D341Med (cell line): ENCODE measurements at regions not wholly inside any gene's neighbourhood (a gene's known extent, or its start where the extent isn't known, plus 50 kb on each side); places are given as distances from the start of the nearest gene placed in this dataset.

ENCODE experiments used
- DNase-seq: peaks from one replicate; pipeline ENCODE4 v3.0.0; 2012; ENCODE audit warnings: low spot score

- no peak for DNase-seq
These were observed 201.1 kb upstream of the FBXO11 start for GRCh38 chr2:48107326-48107925.

GRCh38 chr2:48108455-48108854 is 202.2 kb upstream of the FBXO11 start:
- no peak for DNase-seq

DNA sequence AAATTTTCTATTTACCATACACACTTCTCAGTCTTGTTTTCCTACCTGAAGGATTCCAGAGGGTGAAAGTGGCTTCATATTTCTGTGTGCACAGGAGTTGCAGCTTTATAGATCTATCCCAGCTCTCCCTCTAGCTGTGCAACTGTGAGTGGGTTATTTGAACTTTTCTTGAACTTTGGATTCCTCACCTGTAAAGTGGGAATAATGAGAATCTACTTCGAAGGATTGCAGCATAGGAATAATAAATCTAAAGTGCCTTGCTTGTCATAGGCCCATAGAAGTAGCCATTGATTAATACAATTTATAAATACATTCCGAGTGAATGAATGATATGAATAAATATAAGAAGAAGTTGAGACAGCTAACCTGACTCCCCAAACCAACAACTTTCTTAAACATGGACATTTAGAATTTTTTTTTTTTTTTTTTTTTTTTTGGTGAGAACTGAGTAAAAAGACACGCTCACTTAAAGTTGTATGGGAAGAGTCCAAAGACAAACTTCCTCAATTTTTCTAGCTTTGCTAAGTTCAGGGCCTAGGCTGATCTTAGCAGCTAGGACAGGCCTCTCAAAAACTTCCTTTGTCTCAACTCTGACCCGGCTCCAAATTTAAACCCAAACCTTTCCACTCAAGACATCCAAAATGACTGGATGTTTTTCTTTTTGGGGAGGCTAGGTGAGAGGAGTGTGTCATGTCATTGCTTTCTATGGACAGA is 203.3 kb upstream of the FBXO11 start:
- DNase-seq: no peak

DNA sequence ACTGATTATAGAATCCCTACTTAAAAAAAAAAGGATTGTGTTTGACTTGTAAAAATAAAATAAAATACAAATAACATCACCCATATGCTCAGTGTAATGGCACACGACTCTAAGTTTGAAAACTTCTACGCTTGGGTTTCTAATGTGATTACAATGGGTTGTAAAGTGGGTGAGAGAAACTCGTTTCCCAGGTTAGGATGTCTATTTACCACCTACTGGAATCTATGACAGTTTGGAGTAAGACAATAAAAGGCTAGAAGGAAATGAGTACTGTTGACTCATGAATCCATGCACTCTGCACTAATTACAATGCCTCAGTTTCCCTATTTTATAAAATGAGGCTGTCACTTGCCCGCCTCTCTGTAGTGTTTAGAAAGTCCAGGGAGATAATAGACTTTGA is 204.0 kb upstream of the FOXN2 start:
- no peak for DNase-seq

DNA sequence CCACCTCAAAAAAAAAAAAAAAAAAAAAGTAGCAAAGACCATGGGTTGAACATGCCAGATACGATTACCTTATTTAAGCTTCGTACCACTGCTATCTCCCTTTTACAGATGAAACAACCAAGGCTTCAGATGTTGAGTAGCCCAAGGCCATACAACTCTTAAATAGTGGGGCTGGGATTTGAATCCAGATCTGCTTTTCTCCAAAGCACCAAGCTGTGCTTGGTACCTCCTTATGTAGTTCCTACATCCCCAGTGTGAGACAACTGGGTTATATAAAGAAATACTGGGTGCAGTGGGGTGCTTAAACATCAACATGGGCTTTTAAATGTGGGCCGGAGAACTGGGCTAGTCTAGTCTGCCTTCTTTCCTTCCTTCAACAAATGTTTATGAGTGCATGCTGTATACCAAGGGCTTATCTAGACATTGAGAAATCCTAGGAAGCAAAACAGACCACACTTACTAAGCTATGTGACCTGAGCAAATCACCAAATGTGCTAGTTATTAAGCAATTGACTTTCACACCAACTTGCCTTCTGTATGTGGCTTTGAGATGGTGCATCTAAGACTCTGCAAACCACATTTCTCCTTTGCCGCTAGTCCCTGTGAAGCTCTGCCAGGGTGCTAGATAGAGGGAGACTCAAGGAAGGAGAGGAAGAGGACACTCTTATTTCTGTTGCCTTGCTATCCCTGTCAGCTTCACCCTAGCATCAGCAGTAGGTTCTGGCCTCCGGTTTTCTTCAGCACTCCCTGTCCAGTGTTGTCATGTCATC is 201.4 kb upstream of the FOXN2 start:
- DNase-seq: no peak

GRCh38 chr2:48113767-48114166 is 200.7 kb upstream of the FOXN2 start:
- DNase-seq: no peak

DNA sequence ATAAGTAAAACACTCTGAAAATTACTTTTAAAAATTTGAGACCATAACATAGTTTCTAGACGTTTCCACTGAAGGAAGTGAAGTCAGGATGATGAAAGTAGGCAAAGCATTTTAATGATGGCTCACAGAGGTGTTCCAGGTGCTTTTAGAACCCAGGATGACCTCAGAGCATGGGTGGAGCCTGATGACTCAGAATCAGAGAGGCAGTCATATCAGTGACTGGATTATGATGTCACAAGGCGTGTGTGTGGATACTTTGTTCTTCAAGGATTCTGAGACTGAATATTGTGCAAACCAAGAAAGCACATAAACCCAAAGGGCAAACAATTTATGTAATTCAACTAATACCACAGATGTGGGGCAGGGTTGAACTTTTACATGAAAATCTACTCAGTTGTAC is 200.2 kb upstream of the FOXN2 start:
- DNase-seq: no peak

GRCh38 chr2:48116497-48116896 is 198.0 kb upstream of the FOXN2 start:
- DNase-seq: no peak

- no peak for DNase-seq
These were observed 195.6 kb upstream of the FOXN2 start for GRCh38 chr2:48118895-48119294.

GRCh38 chr2:48120112-48120511 is 194.4 kb upstream of the FOXN2 start:
- DNase-seq: no peak

GRCh38 chr2:48120759-48121242 is 193.7 kb upstream of the FOXN2 start:
- DNase-seq: no peak

DNA sequence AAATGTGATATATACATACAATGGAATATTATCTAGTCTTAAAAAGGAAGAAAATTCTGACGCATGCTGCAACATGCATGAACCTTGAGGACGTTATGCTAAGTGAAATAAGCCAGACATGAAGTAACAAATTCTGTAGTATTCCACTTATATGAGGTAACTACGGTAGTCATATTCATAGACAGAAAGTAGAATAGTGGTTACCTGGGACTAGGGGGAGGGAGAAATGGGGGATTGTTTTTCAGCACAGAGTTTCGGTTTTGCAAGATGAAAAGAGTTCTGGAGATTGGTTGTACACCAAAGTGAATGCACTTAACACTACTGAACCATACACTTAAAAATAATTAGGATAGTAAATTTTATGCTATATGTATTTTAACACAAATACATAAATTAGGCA is 192.3 kb upstream of the FOXN2 start:
- DNase-seq: no peak

GRCh38 chr2:48124592-48124991 is 189.9 kb upstream of the FOXN2 start:
- DNase-seq: no peak

DNA sequence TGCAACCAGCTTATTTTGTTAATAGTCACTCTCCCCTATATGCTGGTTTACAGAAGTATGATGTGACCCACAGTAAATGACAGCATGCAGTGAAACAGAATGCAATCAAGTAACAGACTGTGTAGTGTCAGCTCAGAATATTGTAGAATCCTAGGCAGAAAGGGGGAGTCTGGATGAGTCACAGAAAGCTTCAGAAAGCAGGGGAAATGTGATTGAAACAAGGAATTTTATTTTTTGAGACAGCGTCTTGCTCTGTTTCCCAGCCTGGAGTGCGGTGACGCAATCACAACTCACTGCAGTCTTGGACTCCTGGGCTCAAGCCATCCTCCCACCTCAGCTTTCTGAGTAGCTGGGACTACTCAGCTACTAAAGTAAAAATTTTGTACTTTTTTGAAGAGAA is 188.3 kb upstream of the FOXN2 start:
- no peak for DNase-seq

DNA sequence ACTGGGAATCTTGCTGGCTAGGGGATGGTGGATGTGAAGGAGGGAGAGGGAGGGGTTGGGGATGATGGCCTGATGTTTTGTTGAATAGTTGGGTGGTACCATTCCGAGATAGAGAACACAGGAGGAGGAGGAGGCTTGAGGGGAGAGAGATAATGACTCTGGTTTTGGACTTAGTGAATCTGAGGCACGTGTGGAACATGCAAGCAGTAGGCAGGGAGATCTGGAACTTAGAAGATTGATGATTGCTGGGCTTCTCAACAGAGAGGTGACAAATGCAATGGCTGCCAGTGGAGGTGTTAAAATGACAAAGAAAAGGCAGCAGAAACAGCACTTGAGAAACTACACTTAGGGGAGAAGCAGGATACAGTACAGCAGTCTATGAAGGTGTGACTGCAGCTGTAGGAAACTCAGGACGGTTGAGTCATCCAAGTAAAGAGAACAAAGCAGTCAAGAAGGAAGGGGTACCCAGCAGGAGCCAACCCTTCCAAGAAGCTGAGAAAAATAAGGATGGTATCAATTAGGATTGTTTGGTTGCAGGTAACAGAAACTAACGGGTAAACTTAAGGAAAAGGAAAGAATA is 186.8 kb upstream of the FOXN2 start:
- DNase-seq: no peak

DNA sequence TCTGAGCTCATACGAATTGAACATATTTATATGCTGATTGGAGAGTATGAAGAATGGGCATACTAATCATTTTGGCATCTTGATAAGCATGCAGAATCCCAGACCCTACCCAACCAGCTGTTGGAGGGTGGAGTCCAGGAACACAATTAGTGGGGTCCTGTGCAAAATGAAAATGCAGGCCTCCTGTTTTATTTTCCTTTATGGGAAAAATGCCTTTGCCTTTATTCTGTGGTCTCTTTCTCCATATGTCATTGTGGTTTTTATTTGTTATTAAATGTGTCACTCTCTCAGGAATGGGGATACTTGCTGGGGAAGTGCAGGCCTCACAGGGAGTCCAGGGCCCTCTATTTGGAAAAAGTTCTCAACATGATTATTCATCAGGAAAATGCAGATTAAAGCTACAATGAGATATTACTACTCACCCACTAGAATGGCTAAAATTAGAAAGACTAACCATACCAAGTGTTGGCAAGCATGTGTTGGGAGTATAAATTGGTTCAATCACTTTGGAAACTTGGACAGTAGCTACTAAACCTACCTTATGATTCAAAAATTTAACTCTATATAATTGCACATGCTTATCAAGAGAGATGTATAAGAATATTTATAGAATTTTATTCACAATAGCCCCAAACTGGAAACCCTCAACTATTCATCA is 185.1 kb upstream of the FOXN2 start:
- no peak for DNase-seq

DNA sequence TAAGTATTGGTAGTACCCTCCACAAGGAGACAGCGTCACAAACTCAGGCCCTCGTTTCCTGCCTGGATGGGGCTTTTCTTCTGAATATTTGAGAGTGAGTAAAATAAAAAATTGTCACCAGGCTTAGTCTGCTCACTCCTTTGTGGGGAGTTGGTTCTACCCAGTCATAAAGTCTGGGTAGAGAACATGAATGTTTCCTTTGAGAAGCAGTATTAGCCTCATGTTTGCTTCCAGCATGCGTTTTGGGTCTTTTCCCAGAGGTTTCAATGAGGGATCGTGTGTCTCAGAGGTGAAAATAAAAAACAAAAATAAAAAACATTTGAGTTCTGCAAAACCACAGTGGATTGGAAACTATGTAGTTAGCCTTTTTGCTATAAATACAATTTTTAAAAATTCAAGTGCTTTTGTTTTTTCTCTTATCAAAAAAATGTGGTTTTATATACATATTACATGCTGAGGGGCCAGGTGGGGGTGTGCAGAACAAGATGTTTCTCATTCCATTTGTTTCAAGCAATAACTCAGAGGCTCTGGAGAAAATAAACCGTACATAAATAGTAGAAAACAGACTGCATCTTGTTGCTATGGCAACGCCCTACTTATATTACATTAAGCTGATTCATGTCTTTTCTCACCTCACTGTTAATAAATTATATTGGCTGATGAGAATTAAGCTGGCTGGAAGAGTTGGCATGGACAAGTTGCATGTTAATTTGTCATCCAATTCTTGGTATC is 182.8 kb upstream of the FOXN2 start:
- DNase-seq: peak; percentile 41

GRCh38 chr2:48132271-48132625 is 182.2 kb upstream of the FOXN2 start:
- no peak for DNase-seq

DNA sequence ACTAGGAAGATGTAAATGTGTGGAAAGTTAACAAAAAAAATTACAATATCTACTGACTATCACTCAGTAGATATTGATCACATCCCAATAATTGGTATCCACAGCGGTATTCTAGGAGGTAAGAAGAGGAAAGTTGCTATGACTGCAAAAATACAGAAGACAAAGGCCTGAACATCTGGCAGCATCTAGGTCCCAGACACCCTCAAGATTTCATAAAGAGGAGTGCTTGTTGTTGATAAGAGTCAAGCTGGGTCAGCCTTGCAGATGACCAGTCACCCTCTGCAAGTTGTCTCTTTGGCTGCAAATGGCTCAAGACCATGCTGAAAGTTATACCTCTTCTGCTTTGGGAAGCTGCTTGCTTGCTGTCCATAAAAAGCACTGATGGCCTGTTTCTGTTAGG is 179.8 kb upstream of the FOXN2 start:
- no peak for DNase-seq

DNA sequence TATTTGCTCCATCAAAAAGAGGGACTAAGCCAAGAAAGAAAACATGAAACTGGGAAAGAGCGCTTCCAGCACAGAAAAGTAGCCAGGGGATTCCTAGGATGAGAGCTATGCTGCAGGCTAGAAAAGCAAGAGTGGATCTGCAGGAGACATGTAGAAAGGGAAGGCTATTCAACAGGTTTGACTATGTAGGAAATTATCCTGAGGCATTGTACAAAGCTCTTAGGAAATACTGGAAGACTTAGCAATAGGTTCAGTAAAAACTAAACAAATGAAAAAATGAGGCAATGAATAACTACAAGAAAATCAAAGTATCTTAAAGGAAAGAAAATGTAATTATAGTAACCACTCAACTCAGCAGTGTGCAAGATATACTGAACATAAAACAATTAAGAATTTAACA is 178.7 kb upstream of the FOXN2 start:
- DNase-seq: no peak

- DNase-seq: no peak
These were observed 176.7 kb upstream of the FOXN2 start for GRCh38 chr2:48137829-48138228.

DNA sequence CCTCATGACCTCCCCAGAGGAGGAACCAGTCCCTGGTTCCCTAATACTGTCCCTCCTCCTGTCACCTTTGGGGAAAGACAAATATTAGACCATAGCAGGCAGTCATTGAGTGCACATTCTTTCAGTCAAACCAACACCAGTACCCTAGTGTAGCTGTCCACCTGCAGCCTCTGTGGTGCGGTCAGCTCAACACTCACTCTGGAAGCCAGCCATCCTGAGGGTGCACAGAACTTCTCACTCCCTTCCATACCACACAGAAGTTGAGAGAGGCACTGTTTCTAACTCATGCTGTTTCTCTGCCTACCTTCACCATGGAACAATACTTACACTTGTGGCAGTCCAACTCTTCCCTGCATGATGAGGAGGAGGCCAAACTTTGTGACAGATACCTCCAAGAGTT is 175.6 kb upstream of the FOXN2 start:
- no peak for DNase-seq
